ENCODE measurements at regions not wholly inside any gene's neighbourhood (a gene's known extent, or its start where the extent isn't known, plus 50 kb on each side); places are given as distances from the start of the nearest gene placed in this dataset.

- Histone ChIP-seq H3K27me3 (no peaks in the 10 kb centered on the region), H3K36me3 (no peaks in the 10 kb centered on the region), H3K27ac (no peak overlapping the region), H3K4me1 (no peaks in the 10 kb centered on the region), H3K4me3 (no peak overlapping the region), H3K9me3 (peaks cover 5% of the 10 kb centered on the region)
- intact Hi-C loops (cut with DNase I) = no loop called here
- no peak for DNase-seq
- no peak for ATAC-seq
- no peak for TF ChIP-seq CTCF (IDR thresholded peaks at IDR 0.05)
These were observed 79.5 kb downstream of the KCNRG start for GRCh38 chr13:50094615-50095293.

GRCh38 chr13:50098693-50099092, 83.4 kb downstream of the KCNRG start:
- TF ChIP-seq CTCF (IDR thresholded peaks at IDR 0.05) = no peak
- DNase-seq = no peak
- Histone ChIP-seq H3K9me3 (peaks cover 5% of the 10 kb centered on the region), H3K36me3 (no peaks in the 10 kb centered on the region), H3K4me1 (no peaks in the 10 kb centered on the region), H3K27me3 (no peaks in the 10 kb centered on the region), H3K27ac (no peak overlapping the region), H3K4me3 (no peak overlapping the region)
- ATAC-seq = no peak
- intact Hi-C loops (cut with DNase I) = no loop called here

- Histone ChIP-seq H3K36me3 (no peaks in the 10 kb centered on the region), H3K27ac (no peak overlapping the region), H3K9me3 (peaks cover 5% of the 10 kb centered on the region), H3K27me3 (no peaks in the 10 kb centered on the region), H3K4me3 (no peak overlapping the region), H3K4me1 (no peaks in the 10 kb centered on the region)
- ATAC-seq (no peak), DNase-seq (no peak)
- TF ChIP-seq CTCF (IDR thresholded peaks at IDR 0.05) = no peak
- intact Hi-C loops (cut with DNase I) = no loop called here
These were observed 84.2 kb downstream of the KCNRG start for GRCh38 chr13:50099473-50099872.

- no peak for ATAC-seq
- no peak for TF ChIP-seq CTCF (IDR thresholded peaks at IDR 0.05)
- H3K36me3 ChIP-seq = no peaks in the 10 kb centered on the region
- H3K9me3 ChIP-seq = peaks cover 5% of the 10 kb centered on the region
- no peak for DNase-seq
- H3K27me3 ChIP-seq = no peaks in the 10 kb centered on the region
- no peak overlapping the region for H3K27ac ChIP-seq
- no peak overlapping the region for H3K4me3 ChIP-seq
- intact Hi-C loops (cut with DNase I) = no loop called here
- peaks cover 9% of the 10 kb centered on the region for H3K4me1 ChIP-seq
These were observed 86.3 kb downstream of the KCNRG start for GRCh38 chr13:50101590-50101989.

GRCh38 chr13:50104493-50104892, 89.2 kb downstream of the KCNRG start:
- Histone ChIP-seq H3K36me3 (no peaks in the 10 kb centered on the region), H3K4me1 (peaks cover 20% of the 10 kb centered on the region), H3K27ac (no peak overlapping the region), H3K4me3 (no peak overlapping the region), H3K27me3 (no peaks in the 10 kb centered on the region), H3K9me3 (no peaks in the 10 kb centered on the region)
- ATAC-seq (no peak), DNase-seq (no peak)
- intact Hi-C loops (cut with DNase I) = no loop called here
- no peak for TF ChIP-seq CTCF (IDR thresholded peaks at IDR 0.05)

GRCh38 chr13:50106559-50106958, 91.3 kb downstream of the KCNRG start:
- no peak overlapping the region for H3K4me3 ChIP-seq
- peaks cover 6% of the 10 kb centered on the region for H3K36me3 ChIP-seq
- TF ChIP-seq CTCF (IDR thresholded peaks at IDR 0.05) = no peak
- peak overlapping the region; percentile 14 for H3K27ac ChIP-seq
- no peaks in the 10 kb centered on the region for H3K27me3 ChIP-seq
- intact Hi-C loops (cut with DNase I) = no loop called here
- no peak for DNase-seq
- no peak for ATAC-seq
- no peaks in the 10 kb centered on the region for H3K9me3 ChIP-seq
- H3K4me1 ChIP-seq = peaks cover 20% of the 10 kb centered on the region
